GM18873 (cell line): ENCODE measurements at regions not wholly inside any gene's neighbourhood (a gene's known extent, or its start where the extent isn't known, plus 50 kb on each side); places are given as distances from the start of the nearest gene placed in this dataset.
"Not testable (repeated sequence)": the region's sequence is repeated elsewhere in the genome, so short reads cannot be mapped to it uniquely, and the experiment has no call there.

Source experiments
- ATAC-seq: cut with Tn5 transposase; IDR thresholded peaks from one replicate; pipeline ENCODE4 v1.9.1; 2021; ENCODE audit warnings: mild to moderate bottlenecking, moderate library complexity, moderate number of reproducible peaks; ENCODE audit not compliant: unreplicated experiment, low FRiP score

DNA sequence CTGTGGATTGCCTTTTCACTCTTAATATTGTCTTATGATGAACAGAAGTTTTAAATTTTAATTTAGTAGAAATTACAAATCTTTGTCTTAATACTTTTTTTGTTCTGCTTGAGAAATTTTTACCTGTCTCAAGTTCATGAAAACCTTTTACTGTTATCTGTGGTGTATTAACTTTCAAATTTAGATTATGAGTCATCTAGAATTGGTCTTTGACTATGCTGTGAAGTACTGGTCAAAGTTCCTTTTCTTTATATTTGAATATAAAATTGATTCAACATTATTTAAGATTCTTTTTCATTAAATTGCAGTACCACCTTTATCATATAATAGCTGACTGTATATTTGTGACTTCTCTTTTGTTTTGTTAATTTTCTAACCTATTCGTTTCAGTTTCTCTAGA, 1385.5 kb upstream of the ZEB2 start:
- ATAC-seq, result no peak

GRCh38 chr2:145897151-145897550, 1377.2 kb upstream of the ZEB2 start:
- ATAC-seq, result no peak

DNA sequence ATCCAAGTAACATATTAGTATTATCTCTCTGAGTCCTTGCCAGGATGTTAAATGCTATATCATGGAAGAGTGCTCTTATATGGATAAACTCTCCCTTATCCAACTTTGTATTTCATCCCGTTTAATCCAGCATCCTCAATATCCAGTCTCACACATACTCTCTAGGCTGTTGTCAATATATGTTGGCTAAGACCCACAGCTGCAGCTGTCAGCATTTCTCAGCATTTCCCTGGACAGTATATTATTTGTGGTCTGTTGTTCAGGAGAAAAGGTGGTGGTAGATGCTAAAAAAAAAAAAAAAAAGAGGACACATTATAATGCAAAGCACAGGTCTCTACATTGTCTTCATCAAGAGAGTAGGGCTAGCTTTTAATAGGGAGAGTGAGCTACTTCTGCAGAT, 1368.0 kb upstream of the ZEB2 start:
- ATAC-seq, result no peak

- not testable (repeated sequence) for ATAC-seq
Measured at GRCh38 chr2:145880997-145881396, 1361.1 kb upstream of the ZEB2 start.

DNA sequence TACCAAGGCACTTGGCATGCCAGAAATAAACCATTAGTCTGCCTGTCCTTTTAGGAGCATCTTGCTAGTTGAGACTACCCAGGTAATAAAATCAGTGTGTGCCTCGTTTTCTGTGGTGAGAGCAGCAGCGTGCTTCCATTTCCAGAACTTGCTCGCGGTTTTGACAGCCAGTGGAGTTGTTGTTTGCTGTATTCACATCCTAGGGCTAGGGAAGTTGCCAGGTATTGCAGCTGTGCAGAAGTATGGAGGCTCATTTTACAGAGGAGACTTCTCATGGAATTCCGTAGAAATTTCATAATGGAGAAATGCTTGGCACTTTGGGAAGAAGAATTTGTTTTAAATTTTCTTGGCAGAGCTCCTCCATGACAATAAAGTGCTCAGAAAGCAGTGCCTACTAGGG, 1355.1 kb upstream of the ZEB2 start:
- no peak for ATAC-seq

DNA sequence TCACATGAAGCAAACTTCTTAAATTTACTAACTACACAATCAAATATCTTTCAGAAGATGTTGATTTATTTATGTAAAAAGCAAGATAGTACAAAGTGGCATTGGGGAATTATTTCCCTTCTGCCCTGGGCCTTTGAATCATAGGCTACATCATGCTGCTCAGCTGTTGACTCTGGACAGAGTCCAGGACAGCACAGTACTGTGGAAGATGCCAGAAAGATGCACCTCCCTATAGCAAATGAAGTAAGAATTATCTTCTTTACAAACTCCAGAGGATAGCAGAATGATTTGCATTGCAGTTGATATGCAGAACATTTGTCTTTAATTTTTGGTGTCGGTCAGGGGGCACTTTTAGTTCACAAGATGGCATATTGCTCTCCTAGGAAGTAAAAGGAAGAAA, 1354.5 kb upstream of the ZEB2 start:
- ATAC-seq, result no peak

DNA sequence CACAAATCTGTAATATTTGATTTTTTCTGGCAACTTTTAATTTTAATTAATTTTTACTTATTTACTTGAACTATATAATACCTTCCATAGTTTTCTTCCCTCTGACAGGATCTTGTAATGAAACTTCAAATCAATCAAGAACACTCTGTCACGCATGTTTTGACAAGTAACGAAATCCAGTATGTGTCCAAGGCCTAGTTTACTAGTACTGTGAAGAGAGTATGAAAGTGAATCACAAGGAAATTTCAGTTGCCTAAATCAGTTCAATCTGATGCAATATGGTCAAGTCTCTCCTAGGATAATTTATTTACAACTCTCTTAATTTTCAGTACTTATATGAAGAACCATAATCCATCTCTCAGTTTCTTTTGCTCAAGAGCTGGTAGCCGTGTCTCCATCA, 1344.6 kb upstream of the ZEB2 start:
- ATAC-seq, result no peak

DNA sequence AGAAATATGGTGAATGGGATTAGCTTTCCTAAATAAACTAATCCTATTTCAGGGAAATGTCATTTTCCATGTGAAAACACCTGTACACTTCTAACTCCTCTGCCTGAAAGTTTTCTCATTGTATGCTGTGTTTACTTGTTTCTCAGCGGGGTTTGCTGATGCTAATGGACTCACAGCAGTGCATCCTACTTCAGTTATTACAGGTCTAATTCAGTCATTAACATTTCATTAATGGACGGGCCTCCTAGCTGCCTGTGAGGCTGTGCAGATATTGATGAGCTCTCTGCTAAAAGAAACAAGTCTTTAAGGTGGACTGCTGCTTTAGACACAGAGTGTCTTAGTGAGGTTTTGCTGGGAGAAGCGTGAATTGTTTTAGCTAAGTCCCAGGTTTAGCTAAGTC, 1342.0 kb upstream of the ZEB2 start:
- ATAC-seq, result no peak

GRCh38 chr2:145860083-145860482, 1340.2 kb upstream of the ZEB2 start:
- ATAC-seq, result no peak

DNA sequence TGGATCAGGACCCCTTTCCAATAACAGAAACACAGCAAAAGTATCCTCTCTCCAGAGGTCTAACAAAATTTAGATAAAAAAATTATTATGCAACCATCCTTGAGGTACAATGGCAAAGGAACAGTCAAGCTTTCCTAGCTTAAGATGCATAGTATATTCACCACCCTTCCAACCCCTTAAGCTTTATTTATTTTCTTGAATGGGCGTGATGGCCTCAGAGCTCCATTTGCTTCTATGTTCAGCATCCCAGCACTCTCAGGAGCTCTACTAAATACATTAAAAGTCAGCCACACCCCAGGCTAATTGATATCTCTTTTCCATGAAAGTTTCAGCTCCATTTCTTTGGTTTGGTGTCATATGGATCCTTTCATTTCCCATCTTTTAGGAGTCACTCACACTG, 1335.2 kb upstream of the ZEB2 start:
- no peak for ATAC-seq

- ATAC-seq, result no peak
Measured at GRCh38 chr2:145854039-145854755, 1334.3 kb upstream of the ZEB2 start.

DNA sequence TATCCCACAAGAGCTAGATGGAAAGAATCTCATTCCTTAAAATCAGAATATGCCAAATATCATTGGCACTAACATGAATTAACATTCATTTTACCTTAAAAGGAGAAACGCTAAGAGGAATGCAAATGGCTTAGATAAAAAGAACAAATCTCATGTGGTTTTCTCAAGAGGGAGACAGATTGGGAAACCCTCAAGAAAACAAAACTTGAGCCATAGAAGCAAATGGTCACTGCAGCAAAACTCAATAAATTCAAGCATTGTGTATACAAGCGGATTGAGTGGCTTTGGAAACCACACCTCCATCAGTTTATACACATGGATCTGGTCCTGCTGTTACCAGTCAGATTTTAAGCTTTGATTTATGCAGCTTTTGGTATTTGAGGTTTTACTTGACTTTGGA, 1331.8 kb upstream of the ZEB2 start:
- ATAC-seq, result no peak

GRCh38 chr2:145849466-145849865, 1329.5 kb upstream of the ZEB2 start:
- ATAC-seq, result no peak

- no peak for ATAC-seq
Measured at GRCh38 chr2:145846982-145847381, 1327.1 kb upstream of the ZEB2 start.

GRCh38 chr2:145845923-145846322, 1326.0 kb upstream of the ZEB2 start:
- ATAC-seq, result no peak

GRCh38 chr2:145845207-145845894, 1325.4 kb upstream of the ZEB2 start:
- ATAC-seq, result no peak

- no peak for ATAC-seq
Measured at GRCh38 chr2:145841973-145842372, 1322.1 kb upstream of the ZEB2 start.

GRCh38 chr2:145836986-145837385, 1317.1 kb upstream of the ZEB2 start:
- ATAC-seq, result no peak

GRCh38 chr2:145835665-145836064, 1315.7 kb upstream of the ZEB2 start:
- ATAC-seq, result no peak

GRCh38 chr2:145832681-145833080, 1312.8 kb upstream of the ZEB2 start:
- no peak for ATAC-seq

DNA sequence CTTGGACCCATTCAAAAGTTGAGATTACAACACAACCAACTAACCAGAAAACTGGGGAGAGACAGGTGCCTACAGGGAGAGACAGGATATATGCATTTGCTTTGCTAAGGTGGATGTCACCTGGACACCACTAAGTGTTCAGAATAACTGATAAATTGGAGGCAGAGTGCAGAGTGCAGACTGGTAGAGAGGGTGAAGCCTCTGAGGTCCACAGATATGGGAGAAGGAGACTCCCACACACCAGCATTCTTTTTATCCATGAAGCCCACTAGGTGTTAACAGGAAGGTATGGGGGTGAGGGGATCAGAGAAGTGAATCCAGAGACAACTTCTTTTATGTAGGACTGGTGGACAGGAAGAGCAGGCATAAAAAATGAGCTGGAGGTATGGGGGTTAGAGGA, 1310.0 kb upstream of the ZEB2 start:
- ATAC-seq, result no peak

DNA sequence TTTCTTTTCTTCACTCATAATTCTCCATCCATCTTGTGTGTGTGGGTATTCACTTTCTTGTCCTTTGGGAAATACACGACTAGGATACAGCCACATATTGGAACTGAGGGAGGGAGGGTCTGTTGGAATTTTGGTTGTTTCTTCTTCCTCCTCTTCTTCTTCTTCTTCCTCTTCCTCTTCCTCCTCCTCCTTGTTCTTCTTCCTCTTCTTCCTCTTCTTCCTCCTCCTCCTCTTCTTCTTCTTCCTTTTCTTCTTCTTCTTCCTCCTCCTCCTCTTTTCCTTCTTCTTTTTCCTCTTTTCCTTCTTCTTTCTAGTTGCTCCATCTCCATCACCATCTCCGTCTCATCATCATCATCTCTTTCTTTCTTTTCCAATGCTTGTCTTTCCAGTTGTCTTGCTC, 1307.3 kb upstream of the ZEB2 start:
- no peak for ATAC-seq
